ENCODE measurements at regions not wholly inside any gene's neighbourhood (a gene's known extent, or its start where the extent isn't known, plus 50 kb on each side); places are given as distances from the start of the nearest gene placed in this dataset.

GRCh38 chr15:95227235-95227634 lies 995.9 kb downstream of the MCTP2 start:
- H3K27ac ChIP-seq (ENCODE audit: low read depth, low read length, severe bottlenecking): no peak overlapping the region
- no peaks in the 10 kb centered on the region for H3K9me3 ChIP-seq (ENCODE audit: control insufficient read depth, low read length)
- 90 to 92% methylated on average over 2 to 3 of the region's 3 CpGs for WGBS, 2 experiments (ENCODE audit: insufficient coverage in 2 of 2)
- no peaks in the 10 kb centered on the region for H3K4me1 ChIP-seq (ENCODE audit: control insufficient read depth, insufficient read depth, low read length, poor library complexity, severe bottlenecking)
- no peaks in the 10 kb centered on the region for H3K36me3 ChIP-seq (ENCODE audit: control insufficient read depth, insufficient read depth, low read length)
- H3K4me3 ChIP-seq (ENCODE audit: extremely low read depth, insufficient read depth, low read length, poor library complexity, severe bottlenecking): no peak overlapping the region

DNA sequence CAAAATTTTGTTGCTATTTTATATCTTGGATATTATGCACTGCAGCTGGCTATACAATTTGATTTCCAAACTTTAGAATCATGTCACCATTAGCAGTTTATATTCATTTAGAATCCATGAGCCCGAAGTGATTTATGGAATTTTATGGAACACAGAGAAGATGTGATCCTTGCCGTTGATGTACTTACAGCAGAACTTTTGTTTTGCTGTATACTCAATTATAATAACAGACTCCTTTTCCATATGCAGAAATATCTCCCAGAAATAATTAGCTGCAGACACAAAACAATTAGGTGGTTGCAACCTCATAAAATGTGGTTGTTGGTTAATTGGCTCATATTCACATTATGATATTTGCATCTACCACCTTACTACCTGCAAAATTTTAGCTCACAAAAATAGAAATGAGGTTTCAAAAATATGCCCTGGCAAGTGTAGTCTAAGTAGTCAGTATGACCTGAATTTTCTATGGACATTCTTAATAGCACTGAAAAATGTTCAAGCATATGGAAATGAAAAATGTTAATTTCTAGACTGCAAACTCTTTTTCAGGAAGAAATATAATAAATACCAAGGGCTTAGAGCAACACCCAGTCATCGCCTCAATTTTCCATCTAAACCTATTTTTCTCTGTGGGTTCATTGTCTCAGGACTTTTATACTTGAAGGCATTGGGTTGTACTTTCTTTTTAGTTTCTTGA lies 997.6 kb downstream of the MCTP2 start:
- Histone ChIP-seq H3K27ac (ENCODE audit: low read depth, low read length, severe bottlenecking) (no peak overlapping the region), H3K4me3 (ENCODE audit: extremely low read depth, insufficient read depth, low read length, poor library complexity, severe bottlenecking) (no peak overlapping the region), H3K9me3 (ENCODE audit: control insufficient read depth, low read length) (no peaks in the 10 kb centered on the region), H3K36me3 (ENCODE audit: control insufficient read depth, insufficient read depth, low read length) (no peaks in the 10 kb centered on the region), H3K4me1 (ENCODE audit: control insufficient read depth, insufficient read depth, low read length, poor library complexity, severe bottlenecking) (no peaks in the 10 kb centered on the region)
- 80% methylated on average over 1 of the region's 3 CpGs; no CpG with 5 or more reads in 1 of the 2 experiments for WGBS, 2 experiments (ENCODE audit: insufficient coverage in 2 of 2)

GRCh38 chr15:95235033-95235432 lies 1003.7 kb downstream of the MCTP2 start:
- H3K27ac ChIP-seq (ENCODE audit: low read depth, low read length, severe bottlenecking): no peak overlapping the region
- WGBS, 2 experiments (ENCODE audit: insufficient coverage in 2 of 2): 100% methylated on average over 1 of the region's 1 CpG; no CpG with 5 or more reads in 1 of the 2 experiments
- H3K9me3 ChIP-seq (ENCODE audit: control insufficient read depth, low read length): peaks cover 6% of the 10 kb centered on the region
- H3K4me1 ChIP-seq (ENCODE audit: control insufficient read depth, insufficient read depth, low read length, poor library complexity, severe bottlenecking): no peaks in the 10 kb centered on the region
- no peak overlapping the region for H3K4me3 ChIP-seq (ENCODE audit: extremely low read depth, insufficient read depth, low read length, poor library complexity, severe bottlenecking)
- H3K36me3 ChIP-seq (ENCODE audit: control insufficient read depth, insufficient read depth, low read length): no peaks in the 10 kb centered on the region

DNA sequence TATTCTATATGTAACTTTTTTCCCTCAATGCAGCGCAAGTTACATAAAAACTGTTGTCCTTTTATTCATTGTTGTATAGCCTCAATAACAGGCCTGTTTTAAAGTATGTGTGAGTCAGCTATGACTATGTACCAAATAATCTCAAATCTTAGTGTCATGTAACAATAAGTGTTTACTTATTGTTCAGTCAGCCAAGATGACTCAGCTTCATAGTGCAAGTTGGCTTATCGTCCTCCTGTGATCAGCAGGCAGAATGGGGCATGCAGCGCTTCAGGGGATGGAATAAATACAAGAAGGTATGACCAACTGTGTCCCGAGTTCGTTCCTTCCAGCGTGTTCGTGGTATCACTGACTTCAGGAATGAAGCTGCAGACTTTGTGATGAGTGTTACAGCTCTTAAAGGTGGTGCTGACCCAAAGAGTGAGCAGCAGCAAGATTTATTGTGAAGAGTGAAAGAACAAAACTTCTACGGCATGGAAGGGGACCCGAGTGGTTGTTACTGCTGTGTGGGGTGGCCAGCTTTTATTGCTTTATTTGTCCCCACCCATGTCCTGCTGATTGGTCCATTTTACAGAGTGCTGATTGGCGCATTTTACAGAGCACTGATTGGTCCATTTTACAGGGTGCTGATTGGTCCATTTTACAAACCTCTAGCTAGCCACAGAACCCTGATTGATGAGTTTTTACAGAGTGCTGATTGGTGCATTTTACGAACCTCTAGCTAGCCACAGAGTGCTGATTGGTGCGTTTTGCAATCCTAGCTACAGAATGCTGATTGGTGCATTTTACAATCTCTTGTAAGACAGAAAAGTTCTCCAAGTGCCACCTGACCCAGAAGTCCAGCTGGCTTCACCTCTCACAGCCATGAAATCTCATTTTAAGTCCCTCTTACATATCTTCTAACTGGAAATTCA lies 1016.0 kb downstream of the MCTP2 start:
- Histone ChIP-seq H3K9me3 (ENCODE audit: control insufficient read depth, low read length) (no peaks in the 10 kb centered on the region), H3K27ac (ENCODE audit: low read depth, low read length, severe bottlenecking) (no peak overlapping the region), H3K4me3 (ENCODE audit: extremely low read depth, insufficient read depth, low read length, poor library complexity, severe bottlenecking) (no peak overlapping the region), H3K4me1 (ENCODE audit: control insufficient read depth, insufficient read depth, low read length, poor library complexity, severe bottlenecking) (peaks cover 2% of the 10 kb centered on the region), H3K36me3 (ENCODE audit: control insufficient read depth, insufficient read depth, low read length) (no peaks in the 10 kb centered on the region)
- WGBS, 2 experiments (ENCODE audit: insufficient coverage in 2 of 2): 91 to 95% methylated on average over 8 to 11 of the region's 12 CpGs

GRCh38 chr15:95249524-95249923 lies 1018.2 kb downstream of the MCTP2 start:
- H3K36me3 ChIP-seq (ENCODE audit: control insufficient read depth, insufficient read depth, low read length): no peaks in the 10 kb centered on the region
- WGBS, 2 experiments (ENCODE audit: insufficient coverage in 2 of 2): 60 to 85% methylated on average over 1 to 2 of the region's 4 CpGs
- H3K27ac ChIP-seq (ENCODE audit: low read depth, low read length, severe bottlenecking): no peak overlapping the region
- peaks cover 7% of the 10 kb centered on the region for H3K4me1 ChIP-seq (ENCODE audit: control insufficient read depth, insufficient read depth, low read length, poor library complexity, severe bottlenecking)
- no peaks in the 10 kb centered on the region for H3K9me3 ChIP-seq (ENCODE audit: control insufficient read depth, low read length)
- H3K4me3 ChIP-seq (ENCODE audit: extremely low read depth, insufficient read depth, low read length, poor library complexity, severe bottlenecking): no peak overlapping the region

DNA sequence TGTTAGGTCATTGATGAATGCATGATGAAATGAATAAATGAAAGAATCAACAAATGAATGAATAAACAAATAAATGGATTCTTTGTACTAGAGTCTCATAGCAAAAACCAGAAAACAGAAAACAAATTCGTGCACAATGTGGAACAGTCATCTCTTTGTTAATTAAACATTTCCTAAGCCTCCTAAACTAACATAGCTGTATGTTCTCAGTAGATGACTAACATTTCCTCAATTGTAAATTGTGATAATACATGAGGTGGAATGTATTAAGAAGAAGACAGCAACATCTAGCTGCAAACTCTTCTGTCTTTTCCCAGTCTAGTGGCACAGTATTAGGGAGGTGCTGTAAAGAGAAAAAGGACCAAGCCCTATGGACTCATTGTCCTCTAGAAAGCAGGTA lies 1021.0 kb downstream of the MCTP2 start:
- no peaks in the 10 kb centered on the region for H3K9me3 ChIP-seq (ENCODE audit: control insufficient read depth, low read length)
- no peak overlapping the region for H3K27ac ChIP-seq (ENCODE audit: low read depth, low read length, severe bottlenecking)
- WGBS, 2 experiments (ENCODE audit: insufficient coverage in 2 of 2): no CpG with 5 or more reads among the region's 1 CpG
- peaks cover 7% of the 10 kb centered on the region for H3K4me1 ChIP-seq (ENCODE audit: control insufficient read depth, insufficient read depth, low read length, poor library complexity, severe bottlenecking)
- H3K36me3 ChIP-seq (ENCODE audit: control insufficient read depth, insufficient read depth, low read length): no peaks in the 10 kb centered on the region
- H3K4me3 ChIP-seq (ENCODE audit: extremely low read depth, insufficient read depth, low read length, poor library complexity, severe bottlenecking): no peak overlapping the region

DNA sequence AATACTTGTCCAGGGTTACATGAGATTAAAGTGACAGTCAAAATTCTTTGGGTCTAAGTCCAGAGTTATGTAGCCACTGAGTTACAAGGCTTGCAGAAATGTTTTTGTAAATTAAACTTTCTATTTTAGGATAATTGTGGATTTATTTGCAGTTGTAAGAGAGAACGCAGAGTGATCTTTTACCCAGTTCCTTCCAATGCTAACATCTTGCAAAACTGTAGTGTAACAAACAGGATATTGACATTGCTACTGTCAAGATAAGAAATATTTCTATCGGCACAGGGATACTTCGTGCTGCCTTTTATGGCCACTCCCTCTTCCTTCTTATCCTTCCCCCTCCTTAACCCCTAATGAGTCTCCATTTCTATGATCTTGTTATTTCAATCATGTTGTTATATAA lies 1022.9 kb downstream of the MCTP2 start:
- WGBS, 2 experiments (ENCODE audit: insufficient coverage in 2 of 2): no CpG with 5 or more reads among the region's 3 CpGs
- H3K4me3 ChIP-seq (ENCODE audit: extremely low read depth, insufficient read depth, low read length, poor library complexity, severe bottlenecking): no peak overlapping the region
- no peak overlapping the region for H3K27ac ChIP-seq (ENCODE audit: low read depth, low read length, severe bottlenecking)
- no peaks in the 10 kb centered on the region for H3K9me3 ChIP-seq (ENCODE audit: control insufficient read depth, low read length)
- H3K4me1 ChIP-seq (ENCODE audit: control insufficient read depth, insufficient read depth, low read length, poor library complexity, severe bottlenecking): peaks cover 7% of the 10 kb centered on the region
- no peaks in the 10 kb centered on the region for H3K36me3 ChIP-seq (ENCODE audit: control insufficient read depth, insufficient read depth, low read length)

GRCh38 chr15:95259513-95259912 lies 1028.2 kb downstream of the MCTP2 start:
- Histone ChIP-seq H3K27ac (ENCODE audit: low read depth, low read length, severe bottlenecking) (peak overlapping the region; percentile 17), H3K4me1 (ENCODE audit: control insufficient read depth, insufficient read depth, low read length, poor library complexity, severe bottlenecking) (peaks cover 16% of the 10 kb centered on the region), H3K36me3 (ENCODE audit: control insufficient read depth, insufficient read depth, low read length) (no peaks in the 10 kb centered on the region), H3K4me3 (ENCODE audit: extremely low read depth, insufficient read depth, low read length, poor library complexity, severe bottlenecking) (no peak overlapping the region), H3K9me3 (ENCODE audit: control insufficient read depth, low read length) (no peaks in the 10 kb centered on the region)
- WGBS, 2 experiments (ENCODE audit: insufficient coverage in 2 of 2): 0% methylated on average over 4 to 5 of the region's 6 CpGs

DNA sequence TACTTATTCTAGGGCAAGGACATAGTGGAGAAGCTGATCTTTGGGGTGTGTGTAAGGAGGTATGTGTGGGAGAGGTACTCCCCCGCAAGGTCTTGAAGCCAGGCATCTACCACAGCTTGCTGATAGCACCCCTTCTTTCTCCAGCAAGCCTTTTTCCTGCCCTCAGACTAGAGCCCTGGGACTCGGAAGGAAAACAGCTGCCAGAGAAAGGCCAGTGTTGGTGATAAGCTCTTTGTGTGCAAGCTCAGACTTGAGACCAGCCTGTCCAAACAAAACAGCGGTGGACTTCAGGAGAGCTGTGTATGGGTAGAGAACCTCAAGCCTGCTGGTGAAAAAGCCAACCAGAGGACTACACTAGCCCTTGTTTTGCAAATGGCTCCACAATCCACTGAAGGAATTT lies 1028.6 kb downstream of the MCTP2 start:
- WGBS, 2 experiments (ENCODE audit: insufficient coverage in 2 of 2): 100% methylated on average over 1 of the region's 3 CpGs; no CpG with 5 or more reads in 1 of the 2 experiments

DNA sequence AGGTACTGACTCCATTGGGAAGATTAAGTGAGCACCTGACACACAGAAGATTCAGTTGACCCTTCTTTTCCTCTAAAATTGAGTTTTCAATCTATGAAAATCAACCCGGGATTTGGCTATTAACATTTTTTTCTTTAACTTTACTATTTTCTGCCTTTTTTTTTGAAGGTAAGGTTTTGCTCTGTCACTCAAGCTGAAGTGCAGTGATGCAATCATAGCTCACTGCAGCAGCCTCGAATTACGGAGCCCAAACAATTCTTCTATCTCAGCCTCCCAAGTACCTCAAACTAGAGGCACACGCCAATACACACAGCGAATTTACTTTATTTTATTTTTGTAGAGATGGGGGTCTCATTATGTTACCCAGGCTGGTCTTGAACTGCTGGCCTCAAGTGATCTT lies 1029.5 kb downstream of the MCTP2 start:
- no CpG with 5 or more reads among the region's 5 CpGs for WGBS, 2 experiments (ENCODE audit: insufficient coverage in 2 of 2)
- Histone ChIP-seq H3K4me3 (ENCODE audit: extremely low read depth, insufficient read depth, low read length, poor library complexity, severe bottlenecking) (no peak overlapping the region), H3K36me3 (ENCODE audit: control insufficient read depth, insufficient read depth, low read length) (no peaks in the 10 kb centered on the region), H3K4me1 (ENCODE audit: control insufficient read depth, insufficient read depth, low read length, poor library complexity, severe bottlenecking) (peaks cover 16% of the 10 kb centered on the region), H3K9me3 (ENCODE audit: control insufficient read depth, low read length) (no peaks in the 10 kb centered on the region), H3K27ac (ENCODE audit: low read depth, low read length, severe bottlenecking) (no peak overlapping the region)

More for the DNA sequence above, 1028.6 kb downstream of the MCTP2 start:
- Histone ChIP-seq H3K27ac (ENCODE audit: low read depth, low read length, severe bottlenecking) (peak overlapping the region; percentile 17), H3K36me3 (ENCODE audit: control insufficient read depth, insufficient read depth, low read length) (no peaks in the 10 kb centered on the region), H3K4me3 (ENCODE audit: extremely low read depth, insufficient read depth, low read length, poor library complexity, severe bottlenecking) (no peak overlapping the region), H3K4me1 (ENCODE audit: control insufficient read depth, insufficient read depth, low read length, poor library complexity, severe bottlenecking) (peaks cover 16% of the 10 kb centered on the region), H3K9me3 (ENCODE audit: control insufficient read depth, low read length) (no peaks in the 10 kb centered on the region)

DNA sequence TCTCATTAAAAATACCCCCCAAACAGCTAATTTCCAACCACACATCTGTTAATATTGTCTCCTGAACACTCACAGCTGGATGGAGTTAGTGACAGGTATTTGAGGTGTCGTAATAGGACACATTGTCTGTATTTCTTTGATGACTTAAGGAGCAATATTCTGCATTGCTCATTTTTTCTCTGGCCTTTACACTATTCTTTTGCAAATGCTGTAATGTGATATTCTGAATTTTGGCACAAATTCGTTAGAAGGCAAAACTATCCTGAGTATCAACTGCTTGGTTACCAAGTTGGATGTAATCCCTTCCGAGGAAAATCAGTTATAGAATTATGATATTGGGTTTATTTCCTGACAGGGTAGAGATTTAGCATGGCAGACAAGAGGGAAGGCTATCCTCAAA lies 1030.2 kb downstream of the MCTP2 start:
- H3K36me3 ChIP-seq (ENCODE audit: control insufficient read depth, insufficient read depth, low read length): no peaks in the 10 kb centered on the region
- no peak overlapping the region for H3K27ac ChIP-seq (ENCODE audit: low read depth, low read length, severe bottlenecking)
- H3K9me3 ChIP-seq (ENCODE audit: control insufficient read depth, low read length): no peaks in the 10 kb centered on the region
- 94 to 100% methylated on average over 2 of the region's 3 CpGs for WGBS, 2 experiments (ENCODE audit: insufficient coverage in 2 of 2)
- H3K4me1 ChIP-seq (ENCODE audit: control insufficient read depth, insufficient read depth, low read length, poor library complexity, severe bottlenecking): peaks cover 16% of the 10 kb centered on the region
- no peak overlapping the region for H3K4me3 ChIP-seq (ENCODE audit: extremely low read depth, insufficient read depth, low read length, poor library complexity, severe bottlenecking)
